Gastrocnemius medialis (tissue), 4 donors: ENCODE measurements at regions not wholly inside any gene's neighbourhood (a gene's known extent, or its start where the extent isn't known, plus 50 kb on each side); places are given as distances from the start of the nearest gene placed in this dataset.

Experiments
- CTCF ChIP-seq, 5 experiments: fragments of 450-650 bp in 3 of 5; fragments of 200-600 bp in 2 of 5; sonication (generic) in 2 of 5; IDR thresholded peaks in 4 of 5; conservative IDR thresholded peaks in 1 of 5; 1 replicate in 4 of 5; 2 replicates in 1 of 5; pipeline ENCODE4 v1.5.1; 2016 to 2019; ENCODE audit warnings: antibody characterized with exemption in 5 of 5, mild to moderate bottlenecking in 3 of 5, moderate library complexity in 3 of 5
- POLR2A ChIP-seq, 2 donors: fragments of 450-650 bp; IDR thresholded peaks; one replicate each; pipeline ENCODE4 v1.6.1; 2017; ENCODE audit warnings: antibody characterized with exemption in 2 of 2, mild to moderate bottlenecking in 2 of 2, moderate library complexity in 2 of 2

GRCh38 chr1:168982778-168983177 lies 123.7 kb upstream of the ATP1B1 start:
- no peak for TF ChIP-seq CTCF (IDR thresholded peaks at IDR 0.05 in 4 of 5, conservative IDR thresholded peaks at IDR 0.05 in 1 of 5)
- TF ChIP-seq POLR2A (IDR thresholded peaks at IDR 0.05): no peak
